ENCODE measurements at regions not wholly inside any gene's neighbourhood (a gene's known extent, or its start where the extent isn't known, plus 50 kb on each side); places are given as distances from the start of the nearest gene placed in this dataset.

GRCh38 chr10:44172883-44173607, 211.9 kb downstream of the CXCL12 start:
- intact Hi-C loops (cut with DNase I): no loop called here

GRCh38 chr10:44171765-44172164, 213.1 kb downstream of the CXCL12 start:
- Histone ChIP-seq H3K27ac (no peak overlapping the region), H3K4me1 (peaks cover 0 to 17% (median 3%) of the 10 kb centered on the region in 9 donors), H3K4me3 (no peak overlapping the region), H3K27me3 (no peaks in the 10 kb centered on the region), H3K9me3 (no peaks in the 10 kb centered on the region), H3K36me3 (no peaks in the 10 kb centered on the region)
- DNase-seq (no peak), ATAC-seq (no peak)
- TF ChIP-seq CTCF (IDR thresholded peaks at IDR 0.05): no peak
- intact Hi-C loops (cut with DNase I): no loop called here
- 88 to 100% methylated on average over 4 of the region's 4 CpGs for WGBS, 2 donors

More at GRCh38 chr10:44172883-44173607, 211.9 kb downstream of the CXCL12 start:
- no peaks in the 10 kb centered on the region for H3K9me3 ChIP-seq
- no peak overlapping the region for H3K4me3 ChIP-seq
- no peak overlapping the region for H3K27ac ChIP-seq
- WGBS, 2 donors: 81 to 98% methylated on average over 3 of the region's 3 CpGs
- TF ChIP-seq CTCF (IDR thresholded peaks at IDR 0.05): no peak
- peaks cover 0 to 9% (median 0%) of the 10 kb centered on the region in 9 donors for H3K4me1 ChIP-seq
- H3K27me3 ChIP-seq: no peaks in the 10 kb centered on the region
- DNase-seq (no peak), ATAC-seq (peak in 2 of 8 donors; percentile 16 to 26)
- no peaks in the 10 kb centered on the region for H3K36me3 ChIP-seq

GRCh38 chr10:44168478-44168877, 216.4 kb downstream of the CXCL12 start:
- ATAC-seq (peak in 1 of 8 donors; percentile 38), DNase-seq (no peak)
- Histone ChIP-seq H3K27ac (no peak overlapping the region), H3K4me3 (no peak overlapping the region), H3K27me3 (no peaks in the 10 kb centered on the region), H3K4me1 (peaks cover 0 to 28% (median 11%) of the 10 kb centered on the region in 9 donors), H3K9me3 (no peaks in the 10 kb centered on the region), H3K36me3 (no peaks in the 10 kb centered on the region)
- 86% methylated on average over 5 of the region's 5 CpGs for WGBS, 2 donors
- no peak for TF ChIP-seq CTCF (IDR thresholded peaks at IDR 0.05)
- intact Hi-C loops (cut with DNase I): no loop called here

- 40 to 49% methylated on average over 6 of the region's 6 CpGs for WGBS, 2 donors
- ATAC-seq: peak in 7 of 8 donors; percentile 69 to 81 (median 76)
Observed at GRCh38 chr10:44167752-44168151, 217.1 kb downstream of the CXCL12 start.

More at GRCh38 chr10:44167752-44168151, 217.1 kb downstream of the CXCL12 start:
- H3K9me3 ChIP-seq: no peaks in the 10 kb centered on the region
- peak overlapping the region in 5 of 10 donors; percentile 9 to 43 (median 34) for H3K4me3 ChIP-seq
- no peaks in the 10 kb centered on the region for H3K36me3 ChIP-seq
- no peak for DNase-seq
- H3K4me1 ChIP-seq: peaks cover 0 to 24% (median 11%) of the 10 kb centered on the region in 9 donors
- peak overlapping the region in 7 of 10 donors; percentile 18 to 70 (median 62) for H3K27ac ChIP-seq
- no peak for TF ChIP-seq CTCF (IDR thresholded peaks at IDR 0.05)
- intact Hi-C loops (cut with DNase I): no loop called here
- H3K27me3 ChIP-seq: no peaks in the 10 kb centered on the region

Data from heart right ventricle (tissue), 16 donors.